ENCODE measurements at regions not wholly inside any gene's neighbourhood (a gene's known extent, or its start where the extent isn't known, plus 50 kb on each side); places are given as distances from the start of the nearest gene placed in this dataset.

- peaks cover 23% of the 10 kb centered on the region for H3K9me3 Mint-ChIP-seq
- no peaks in the 10 kb centered on the region for H3K27me3 ChIP-seq
Measured at GRCh38 chr9:81370096-81370495, 319.3 kb downstream of the TLE1 start.

DNA sequence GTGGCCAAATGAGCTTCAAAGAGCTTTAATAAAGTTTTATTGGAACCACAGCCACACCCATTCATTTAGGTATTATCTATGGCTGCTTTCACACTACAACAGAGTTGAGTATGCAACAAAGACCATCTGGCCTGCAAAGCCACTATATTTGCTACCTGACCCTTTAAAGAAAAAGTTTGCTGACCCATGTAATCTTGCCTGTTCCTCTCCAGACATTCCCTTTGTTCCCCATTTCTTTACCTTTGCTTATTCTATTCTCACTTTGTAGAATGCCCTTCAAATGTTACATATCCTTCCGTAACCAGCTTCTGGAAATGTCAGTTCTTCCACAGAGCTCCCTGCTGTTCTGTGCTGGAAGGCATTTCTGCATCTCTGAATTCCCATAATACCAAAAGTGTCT lies 320.2 kb downstream of the TLE1 start:
- H3K9me3 ChIP-seq (ENCODE audit: low read depth) = peaks cover 15% of the 10 kb centered on the region
- DNase-seq (ENCODE audit: low spot score) = peak; percentile 87
- H3K4me1 ChIP-seq = peaks cover 51% of the 10 kb centered on the region
- H3K79me2 ChIP-seq (ENCODE audit: low read depth) = no peaks in the 10 kb centered on the region
- no peak overlapping the region for H3K9ac ChIP-seq
- no peaks in the 10 kb centered on the region for H4K20me1 ChIP-seq (ENCODE audit: low read depth)
- Mint-ChIP-seq H3K4me1 (peaks cover 39% of the 10 kb centered on the region), H3K36me3 (peaks cover 12% of the 10 kb centered on the region), H3K4me3 (no peak overlapping the region), H3K9me3 (peaks cover 33% of the 10 kb centered on the region), H3K27me3 (ENCODE audit: insufficient read depth, low read depth) (peaks cover 13% of the 10 kb centered on the region), H3K27ac (no peak overlapping the region)
- H3K27me3 ChIP-seq = no peaks in the 10 kb centered on the region
- peak overlapping the region; percentile 76 for H3K27ac ChIP-seq
- no peak overlapping the region for H2AFZ ChIP-seq (replicated peaks)
- H3K4me3 ChIP-seq = no peak overlapping the region
- H3F3A ChIP-seq (ENCODE audit: low read depth) = peaks cover 31% of the 10 kb centered on the region
- H3K36me3 ChIP-seq = peaks cover 5% of the 10 kb centered on the region
- TF ChIP-seq EZH2phosphoT487 (IDR thresholded peaks at IDR 0.05) (peak; percentile 48), EZH2 (IDR thresholded peaks at IDR 0.05) (no peak)
- TF ChIP-seq, protein P1, sequence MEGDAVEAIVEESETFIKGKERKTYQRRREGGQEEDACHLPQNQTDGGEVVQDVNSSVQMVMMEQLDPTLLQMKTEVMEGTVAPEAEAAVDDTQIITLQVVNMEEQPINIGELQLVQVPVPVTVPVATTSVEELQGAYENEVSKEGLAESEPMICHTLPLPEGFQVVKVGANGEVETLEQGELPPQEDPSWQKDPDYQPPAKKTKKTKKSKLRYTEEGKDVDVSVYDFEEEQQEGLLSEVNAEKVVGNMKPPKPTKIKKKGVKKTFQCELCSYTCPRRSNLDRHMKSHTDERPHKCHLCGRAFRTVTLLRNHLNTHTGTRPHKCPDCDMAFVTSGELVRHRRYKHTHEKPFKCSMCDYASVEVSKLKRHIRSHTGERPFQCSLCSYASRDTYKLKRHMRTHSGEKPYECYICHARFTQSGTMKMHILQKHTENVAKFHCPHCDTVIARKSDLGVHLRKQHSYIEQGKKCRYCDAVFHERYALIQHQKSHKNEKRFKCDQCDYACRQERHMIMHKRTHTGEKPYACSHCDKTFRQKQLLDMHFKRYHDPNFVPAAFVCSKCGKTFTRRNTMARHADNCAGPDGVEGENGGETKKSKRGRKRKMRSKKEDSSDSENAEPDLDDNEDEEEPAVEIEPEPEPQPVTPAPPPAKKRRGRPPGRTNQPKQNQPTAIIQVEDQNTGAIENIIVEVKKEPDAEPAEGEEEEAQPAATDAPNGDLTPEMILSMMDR (IDR thresholded peaks at IDR 0.05) = no peak
- H3K4me2 ChIP-seq = peak overlapping the region; percentile 50

More at GRCh38 chr9:81370096-81370495, 319.3 kb downstream of the TLE1 start:
- DNase-seq (ENCODE audit: low spot score) = no peak
- Mint-ChIP-seq H3K4me1 (peaks cover 48% of the 10 kb centered on the region), H3K27me3 (ENCODE audit: insufficient read depth, low read depth) (peaks cover 13% of the 10 kb centered on the region), H3K4me3 (no peak overlapping the region), H3K36me3 (peaks cover 6% of the 10 kb centered on the region), H3K27ac (no peak overlapping the region)
- H2AFZ ChIP-seq (replicated peaks) = no peak overlapping the region
- TF ChIP-seq EZH2 (IDR thresholded peaks at IDR 0.05) = no peak
- TF ChIP-seq, protein P1 (IDR thresholded peaks at IDR 0.05) = no peak
- no peak for TF ChIP-seq EZH2phosphoT487 (IDR thresholded peaks at IDR 0.05)
- peak overlapping the region; percentile 17 for H3K4me2 ChIP-seq
- no peaks in the 10 kb centered on the region for H4K20me1 ChIP-seq (ENCODE audit: low read depth)
- H3F3A ChIP-seq (ENCODE audit: low read depth) = peaks cover 31% of the 10 kb centered on the region
- H3K36me3 ChIP-seq = peaks cover 5% of the 10 kb centered on the region
- peaks cover 57% of the 10 kb centered on the region for H3K4me1 ChIP-seq
- no peak overlapping the region for H3K4me3 ChIP-seq
- peak overlapping the region; percentile 16 for H3K27ac ChIP-seq
- peaks cover 15% of the 10 kb centered on the region for H3K9me3 ChIP-seq (ENCODE audit: low read depth)
- no peaks in the 10 kb centered on the region for H3K79me2 ChIP-seq (ENCODE audit: low read depth)
- H3K9ac ChIP-seq = no peak overlapping the region

DNA sequence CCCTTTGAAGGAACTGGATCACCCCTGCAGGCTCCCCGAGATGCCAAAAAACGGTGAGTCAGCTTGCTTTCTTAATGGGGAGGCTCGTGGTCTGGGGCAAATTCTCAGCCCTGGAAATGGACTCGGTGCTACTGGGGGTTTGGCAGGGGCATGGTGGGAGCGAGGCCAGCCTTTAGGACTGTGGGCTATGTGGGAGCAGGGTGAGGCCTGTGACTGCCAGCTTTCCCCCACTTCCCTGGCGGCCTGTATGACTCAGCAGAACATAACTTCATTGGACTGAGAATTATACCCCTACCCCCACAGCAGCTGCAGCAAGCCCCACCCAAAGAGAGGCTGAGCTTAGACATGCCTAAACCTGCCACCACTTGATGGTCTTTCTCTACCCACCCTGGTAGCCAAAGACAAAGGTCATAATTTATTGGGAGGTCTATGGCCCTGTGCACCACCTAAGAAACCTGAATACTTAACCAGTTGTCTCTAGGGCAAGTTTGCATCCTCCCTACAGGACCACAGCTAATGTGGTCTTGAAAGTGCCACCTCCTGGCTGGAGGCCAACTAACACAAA lies 325.3 kb downstream of the TLE1 start:
- Histone ChIP-seq H3K36me3 (peaks cover 5% of the 10 kb centered on the region), H3K79me2 (ENCODE audit: low read depth) (no peaks in the 10 kb centered on the region), H3F3A (ENCODE audit: low read depth) (peaks cover 6% of the 10 kb centered on the region), H3K4me3 (no peak overlapping the region), H3K9ac (no peak overlapping the region), H3K9me3 (ENCODE audit: low read depth) (peaks cover 15% of the 10 kb centered on the region), H3K4me2 (no peak overlapping the region), H3K4me1 (peaks cover 8% of the 10 kb centered on the region), H2AFZ (replicated peaks) (no peak overlapping the region), H3K27me3 (no peaks in the 10 kb centered on the region), H3K27ac (no peak overlapping the region), H4K20me1 (ENCODE audit: low read depth) (no peaks in the 10 kb centered on the region)
- DNase-seq (ENCODE audit: low spot score) = no peak
- H3K27me3 Mint-ChIP-seq (ENCODE audit: insufficient read depth, low read depth) = peaks cover 13% of the 10 kb centered on the region
- H3K4me1 Mint-ChIP-seq = peaks cover 6% of the 10 kb centered on the region
- H3K36me3 Mint-ChIP-seq = peaks cover 12% of the 10 kb centered on the region
- TF ChIP-seq EZH2phosphoT487 (IDR thresholded peaks at IDR 0.05) (no peak), EZH2 (IDR thresholded peaks at IDR 0.05) (no peak)
- TF ChIP-seq, protein P1 (IDR thresholded peaks at IDR 0.05) = no peak
- H3K4me3 Mint-ChIP-seq = no peak overlapping the region
- no peak overlapping the region for H3K27ac Mint-ChIP-seq
- peaks cover 42% of the 10 kb centered on the region for H3K9me3 Mint-ChIP-seq

Data from neural progenitor cell (in vitro differentiated cells).